HG03066 (cell line): ENCODE measurements at regions not wholly inside any gene's neighbourhood (a gene's known extent, or its start where the extent isn't known, plus 50 kb on each side); places are given as distances from the start of the nearest gene placed in this dataset.

Source experiments
- ATAC-seq: cut with Tn5 transposase; IDR thresholded peaks from one replicate; pipeline ENCODE4 v1.9.1; 2021; ENCODE audit warnings: low read depth; ENCODE audit not compliant: unreplicated experiment

- no peak for ATAC-seq
Measured at GRCh38 chr12:124435806-124436345, 131.5 kb downstream of the NCOR2 start.

- no peak for ATAC-seq
Measured at GRCh38 chr12:124434951-124435805, 132.2 kb downstream of the NCOR2 start.

- no peak for ATAC-seq
Measured at GRCh38 chr12:124434354-124434753, 133.1 kb downstream of the NCOR2 start.

- ATAC-seq: no peak
Measured at GRCh38 chr12:124433879-124434278, 133.5 kb downstream of the NCOR2 start.

GRCh38 chr12:124433147-124433874, 134.1 kb downstream of the NCOR2 start:
- ATAC-seq: no peak

- no peak for ATAC-seq
Measured at GRCh38 chr12:124432376-124432775, 135.0 kb downstream of the NCOR2 start.

GRCh38 chr12:124431971-124432370, 135.4 kb downstream of the NCOR2 start:
- ATAC-seq: no peak

- ATAC-seq: no peak
Measured at GRCh38 chr12:124430491-124430890, 135.6 kb downstream of the RFLNA start.

GRCh38 chr12:124429535-124429934, 134.6 kb downstream of the RFLNA start:
- no peak for ATAC-seq

- ATAC-seq: no peak
Measured at GRCh38 chr12:124428792-124429281, 133.9 kb downstream of the RFLNA start.

- no peak for ATAC-seq
Measured at GRCh38 chr12:124428136-124428791, 133.4 kb downstream of the RFLNA start.

- no peak for ATAC-seq
Measured at GRCh38 chr12:124426594-124427555, 132.0 kb downstream of the RFLNA start.

GRCh38 chr12:124425667-124426066, 130.8 kb downstream of the RFLNA start:
- no peak for ATAC-seq

GRCh38 chr12:124424516-124424905, 129.6 kb downstream of the RFLNA start:
- ATAC-seq: no peak

- ATAC-seq: no peak
Measured at GRCh38 chr12:124423761-124424515, 129.0 kb downstream of the RFLNA start.

GRCh38 chr12:124422570-124423523, 128.0 kb downstream of the RFLNA start:
- ATAC-seq: no peak

GRCh38 chr12:124422142-124422569, 127.3 kb downstream of the RFLNA start:
- no peak for ATAC-seq
